ENCODE measurements at regions not wholly inside any gene's neighbourhood (a gene's known extent, or its start where the extent isn't known, plus 50 kb on each side); places are given as distances from the start of the nearest gene placed in this dataset.

- H3K36me3 ChIP-seq (ENCODE audit: control insufficient read depth, insufficient read depth, low read length) = no peaks in the 10 kb centered on the region
- no peak overlapping the region for H3K56ac ChIP-seq (ENCODE audit: extremely low read depth, insufficient read depth, low read length)
- no peak overlapping the region for H3K4me3 ChIP-seq (ENCODE audit: insufficient read depth, low read depth, low read length)
- no TSS peak for BruUV-seq (replicated peaks)
- dilution Hi-C loops (cut with HindIII; ENCODE audit: low sequenced_read_pairs, unreplicated experiment) (no loop called here), intact Hi-C loops (cut with micrococcal nuclease) (no loop called here), in situ Hi-C loops (cut with MboI; ENCODE audit: low sequenced_read_pairs) (no loop called here)
- H2BK5ac ChIP-seq (ENCODE audit: low read depth, low read length, poor library complexity, severe bottlenecking) = no peak overlapping the region
- no peak for ATAC-seq (ENCODE audit: low read depth)
- H3K4ac ChIP-seq (ENCODE audit: low read depth, low read length) = no peak overlapping the region
- no peaks in the 10 kb centered on the region for H3K4me1 ChIP-seq (ENCODE audit: control insufficient read depth, insufficient read depth, low read length)
- no peak overlapping the region for H3K23ac ChIP-seq (ENCODE audit: low read depth, low read length)
- no peak overlapping the region for H2AFZ ChIP-seq (replicated peaks; ENCODE audit: low read length, poor library complexity)
- no peak for DNase-seq
- no peak overlapping the region for H2BK20ac ChIP-seq (ENCODE audit: low read depth, low read length)
- H4K8ac ChIP-seq (ENCODE audit: low read depth in 2 of 2, low read length in 2 of 2) = no peak overlapping the region
- no peak overlapping the region for H3K4me2 ChIP-seq (ENCODE audit: low read depth, low read length)
- no peaks in the 10 kb centered on the region for H4K20me1 ChIP-seq (ENCODE audit: insufficient read depth, low read length)
- no peak overlapping the region for H3K18ac ChIP-seq (ENCODE audit: low read depth, low read length)
- H3K9me3 ChIP-seq (ENCODE audit: control insufficient read depth, insufficient read depth, low read length) = peaks cover 13% of the 10 kb centered on the region
- H3K9me1 ChIP-seq (ENCODE audit: insufficient read depth, low read length) = no peaks in the 10 kb centered on the region
- POLR2A ChIA-PET (ENCODE audit: unreplicated experiment) = no interaction called here
- CTCF ChIA-PET = no interaction called here
- H4K5ac ChIP-seq (ENCODE audit: low read depth, low read length) = no peak overlapping the region
- no peak overlapping the region for H2AK9ac ChIP-seq (replicated peaks; ENCODE audit: low read depth, low read length, poor library complexity)
- no peak overlapping the region for H3K14ac ChIP-seq (replicated peaks; ENCODE audit: low read depth, low read length)
- H3K79me1 ChIP-seq (ENCODE audit: low read depth in 1 of 2, low read length in 2 of 2) = no peaks in the 10 kb centered on the region
- no peak overlapping the region for H2BK120ac ChIP-seq (ENCODE audit: low read depth, low read length)
- H3K27me3 ChIP-seq (ENCODE audit: control insufficient read depth, insufficient read depth, low read length) = no peaks in the 10 kb centered on the region
- no peak overlapping the region for H3K9ac ChIP-seq (ENCODE audit: low read depth, low read length)
- TF ChIP-seq POLR2A (IDR thresholded peaks at IDR 0.05; ENCODE audit: low read depth, low read length) = no peak
- TF ChIP-seq, protein P1, sequence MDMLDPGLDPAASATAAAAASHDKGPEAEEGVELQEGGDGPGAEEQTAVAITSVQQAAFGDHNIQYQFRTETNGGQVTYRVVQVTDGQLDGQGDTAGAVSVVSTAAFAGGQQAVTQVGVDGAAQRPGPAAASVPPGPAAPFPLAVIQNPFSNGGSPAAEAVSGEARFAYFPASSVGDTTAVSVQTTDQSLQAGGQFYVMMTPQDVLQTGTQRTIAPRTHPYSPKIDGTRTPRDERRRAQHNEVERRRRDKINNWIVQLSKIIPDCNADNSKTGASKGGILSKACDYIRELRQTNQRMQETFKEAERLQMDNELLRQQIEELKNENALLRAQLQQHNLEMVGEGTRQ (IDR thresholded peaks at IDR 0.05; ENCODE audit: low read depth, low read length) = no peak
- TF ChIP-seq CHD1 (IDR thresholded peaks at IDR 0.05; ENCODE audit: low read depth, low read length) = no peak
- no peak for TF ChIP-seq MAFK (IDR thresholded peaks at IDR 0.05; ENCODE audit: low read depth, low read length)
- TF ChIP-seq MAZ (IDR thresholded peaks at IDR 0.05; ENCODE audit: borderline replicate concordance, low read depth, low read length) = no peak
- TF ChIP-seq CTCF (conservative IDR thresholded peaks at IDR 0.05; ENCODE audit: low read depth, low read length) = no peak
- H2AK5ac ChIP-seq (ENCODE audit: low read depth, low read length) = no peak overlapping the region
- H3K27ac ChIP-seq (ENCODE audit: insufficient read depth, low read length) = no peak overlapping the region
- no peak overlapping the region for H4K91ac ChIP-seq (ENCODE audit: insufficient read depth, low read depth, low read length)
- H2BK15ac ChIP-seq (ENCODE audit: low read depth, low read length) = no peak overlapping the region
- 17% methylated on average over 2 of the region's 28 CpGs; no CpG with 5 or more reads in 1 of the 2 experiments for WGBS, 2 experiments (ENCODE audit: extremely low coverage in 2 of 2, insufficient read length in 1 of 2)
These were observed 301.9 kb downstream of the TFAP2A start for GRCh38 chr6:10112871-10113549.
